ENCODE measurements at regions not wholly inside any gene's neighbourhood (a gene's known extent, or its start where the extent isn't known, plus 50 kb on each side); places are given as distances from the start of the nearest gene placed in this dataset.

DNA sequence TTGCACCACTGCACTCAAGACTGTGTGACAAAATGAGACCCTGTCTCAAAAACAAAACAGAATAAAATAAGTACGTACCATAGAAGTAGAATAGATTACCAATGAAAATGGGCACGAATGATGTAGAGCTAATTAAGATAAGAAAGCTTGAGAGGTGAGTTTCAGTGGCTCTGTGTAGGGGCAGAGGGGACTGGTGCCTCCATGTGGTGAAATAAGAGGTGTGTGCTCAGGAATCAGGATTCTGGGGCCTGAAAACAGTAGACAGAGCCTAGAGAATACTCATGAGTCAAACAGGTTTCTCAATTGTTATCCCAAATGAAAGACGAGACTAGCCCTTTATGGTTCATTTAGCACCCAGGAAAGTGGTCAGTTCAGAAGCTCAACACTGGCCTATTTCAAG is 1145.1 kb downstream of the FLRT2 start:
- TF ChIP-seq, protein P1, sequence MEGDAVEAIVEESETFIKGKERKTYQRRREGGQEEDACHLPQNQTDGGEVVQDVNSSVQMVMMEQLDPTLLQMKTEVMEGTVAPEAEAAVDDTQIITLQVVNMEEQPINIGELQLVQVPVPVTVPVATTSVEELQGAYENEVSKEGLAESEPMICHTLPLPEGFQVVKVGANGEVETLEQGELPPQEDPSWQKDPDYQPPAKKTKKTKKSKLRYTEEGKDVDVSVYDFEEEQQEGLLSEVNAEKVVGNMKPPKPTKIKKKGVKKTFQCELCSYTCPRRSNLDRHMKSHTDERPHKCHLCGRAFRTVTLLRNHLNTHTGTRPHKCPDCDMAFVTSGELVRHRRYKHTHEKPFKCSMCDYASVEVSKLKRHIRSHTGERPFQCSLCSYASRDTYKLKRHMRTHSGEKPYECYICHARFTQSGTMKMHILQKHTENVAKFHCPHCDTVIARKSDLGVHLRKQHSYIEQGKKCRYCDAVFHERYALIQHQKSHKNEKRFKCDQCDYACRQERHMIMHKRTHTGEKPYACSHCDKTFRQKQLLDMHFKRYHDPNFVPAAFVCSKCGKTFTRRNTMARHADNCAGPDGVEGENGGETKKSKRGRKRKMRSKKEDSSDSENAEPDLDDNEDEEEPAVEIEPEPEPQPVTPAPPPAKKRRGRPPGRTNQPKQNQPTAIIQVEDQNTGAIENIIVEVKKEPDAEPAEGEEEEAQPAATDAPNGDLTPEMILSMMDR (conservative IDR thresholded peaks at IDR 0.05; ENCODE audit: low read depth, low read length) = no peak
- no peak for TF ChIP-seq EZH2 (IDR thresholded peaks at IDR 0.05; ENCODE audit: borderline replicate concordance, low read depth, low read length, poor library complexity, severe bottlenecking)
